GM12891 (cell line): ENCODE measurements at regions not wholly inside any gene's neighbourhood (a gene's known extent, or its start where the extent isn't known, plus 50 kb on each side); places are given as distances from the start of the nearest gene placed in this dataset.

Experiments used
- POLR2A ChIP-seq: IDR thresholded peaks from 2 replicates; pipeline ENCODE4 v1.6.1; 2011; ENCODE audit warnings: low read depth, low read length, control low read depth
- POLR2AphosphoS5 ChIP-seq: IDR thresholded peaks from 2 replicates; pipeline ENCODE4 v1.6.1; 2011; ENCODE audit warnings: low read depth, low read length, control low read depth
- SPI1 ChIP-seq: IDR thresholded peaks from 2 replicates; pipeline ENCODE4 v1.6.1; 2011; ENCODE audit warnings: low read depth, low read length, control low read depth
- TAF1 ChIP-seq: IDR thresholded peaks from 2 replicates; pipeline ENCODE4 v1.6.1; 2011; ENCODE audit warnings: low read depth, low read length, control low read depth

- TF ChIP-seq POLR2AphosphoS5 (no peak), POLR2A (no peak), TAF1 (no peak), SPI1 (no peak)
Observed at GRCh38 chr5:124876983-124877382, 130.5 kb upstream of the ZNF608 start.
